B cell (primary cell): ENCODE measurements at regions not wholly inside any gene's neighbourhood (a gene's known extent, or its start where the extent isn't known, plus 50 kb on each side); places are given as distances from the start of the nearest gene placed in this dataset.

Experiments
- ATAC-seq: fragments of 200-7000 bp; cut with Tn5 transposase; one replicate; pipeline ENCODE4 v1.10.0; 2021; ENCODE audit warnings: low read depth, mild to moderate bottlenecking, moderate number of reproducible peaks, moderate library complexity
- CTCF ChIA-PET: fragments of 350-600 bp; sonication (Branson Sonifier 250); formaldehyde crosslinking; loops from one replicate; lab custom pipeline; 2021; ENCODE audit warnings: antibody characterized with exemption, inconsistent platforms; lab: Charles Lee
- POLR2A ChIA-PET: fragments of 350-600 bp; sonication (Branson Sonifier 250); formaldehyde crosslinking; loops from one replicate; lab custom pipeline; 2021; ENCODE audit warnings: antibody characterized with exemption; lab: Charles Lee
- DNase-seq: peaks from one replicate; pipeline ENCODE4 v3.0.0; 2013
- H2AFZ ChIP-seq: 2 replicates; pipeline ENCODE4 v1.6.1; 2012; ENCODE audit warnings: mild to moderate bottlenecking, low read depth, low read length; ENCODE audit not compliant: insufficient read depth, poor library complexity, severe bottlenecking
- H3K27ac ChIP-seq, 2 donors: 1 replicate in 1 of 2; 2 replicates in 1 of 2; pipeline ENCODE4 v1.5.1; 2012 to 2013; ENCODE audit warnings: low read length in 2 of 2, mild to moderate bottlenecking in 2 of 2, moderate library complexity in 1 of 2
- H3K27me3 ChIP-seq, 4 experiments: fragments of 200-600 bp in 1 of 4; sonication (generic) in 1 of 4; replicated peaks in 1 of 4; 1 replicate in 2 of 4; 2 replicates in 2 of 4; pipeline versions ENCODE4 v1.6.1 to v1.7.0; 2013 to 2016; ENCODE audit warnings: low read length in 3 of 4, mild to moderate bottlenecking in 2 of 4, mixed read lengths in 1 of 4, moderate library complexity in 1 of 4; ENCODE audit not compliant: insufficient read depth in 4 of 4, control insufficient read depth in 3 of 4; ENCODE audit errors: control extremely low read depth in 1 of 4
- H3K36me3 ChIP-seq, 2 experiments: replicated peaks in 1 of 2; 1 replicate in 1 of 2; 2 replicates in 1 of 2; pipeline versions ENCODE4 v1.6.1 to v1.7.1; 2013; ENCODE audit warnings: low read length in 1 of 2; ENCODE audit not compliant: insufficient read depth in 2 of 2, control insufficient read depth in 1 of 2; ENCODE audit errors: control extremely low read depth in 1 of 2, extremely low read depth in 1 of 2
- H3K4me1 ChIP-seq, 2 donors: fragments of 200-600 bp in 1 of 2; sonication (generic) in 1 of 2; 1 replicate in 1 of 2; 2 replicates in 1 of 2; pipeline versions ENCODE4 v1.5.1 to v1.6.1; 2013 to 2017; ENCODE audit warnings: low read length in 2 of 2; ENCODE audit not compliant: control insufficient read depth in 2 of 2, insufficient read depth in 2 of 2
- H3K4me2 ChIP-seq: replicated peaks from 2 replicates; pipeline ENCODE3; 2012; ENCODE audit warnings: mild to moderate bottlenecking, low read depth, low read length; ENCODE audit not compliant: poor library complexity, severe bottlenecking
- H3K4me3 ChIP-seq, 5 experiments: fragments of 200-600 bp in 1 of 5; sonication (generic) in 1 of 5; 1 replicate in 3 of 5; 2 replicates in 2 of 5; pipeline versions ENCODE4 v1.5.1 to v1.7.0; 2011 to 2016; ENCODE audit warnings: low read length in 4 of 5, mild to moderate bottlenecking in 4 of 5, low read depth in 2 of 5, control low read depth in 1 of 5, moderate library complexity in 1 of 5; ENCODE audit not compliant: insufficient read depth in 1 of 5; ENCODE audit errors: control extremely low read depth in 1 of 5, extremely low read depth in 1 of 5
- H3K79me2 ChIP-seq: fragments of 200-600 bp; sonication (generic); one replicate; pipeline ENCODE4 v1.6.0; 2016; ENCODE audit warnings: low read length; ENCODE audit not compliant: control insufficient read depth, insufficient read depth
- H3K9ac ChIP-seq: fragments of 200-600 bp; sonication (generic); 2 replicates; pipeline ENCODE4 v1.6.1; 2017; ENCODE audit warnings: mild to moderate bottlenecking, low read length, moderate library complexity
- H3K9me3 ChIP-seq, 3 donors: one replicate each; pipeline versions ENCODE4 v1.6.1 to v1.7.1; 2013; ENCODE audit warnings: low read length in 2 of 3; ENCODE audit not compliant: control insufficient read depth in 2 of 3, insufficient read depth in 1 of 3; ENCODE audit errors: control extremely low read depth in 1 of 3
- H4K20me1 ChIP-seq: 2 replicates; pipeline ENCODE4 v1.6.0; 2012; ENCODE audit warnings: mild to moderate bottlenecking, low read length; ENCODE audit not compliant: insufficient read depth, control insufficient read depth, poor library complexity, severe bottlenecking
- H3K27ac Mint-ChIP-seq: one replicate; pipeline ENCODE4 v1.8.0; 2021; ENCODE audit warnings: mixed read lengths
- H3K27me3 Mint-ChIP-seq: one replicate; pipeline ENCODE4 v1.8.0; 2021; ENCODE audit warnings: mixed read lengths
- H3K4me1 Mint-ChIP-seq: one replicate; pipeline ENCODE4 v1.8.0; 2021; ENCODE audit warnings: mixed read lengths
- H3K4me3 Mint-ChIP-seq: one replicate; pipeline ENCODE4 v1.8.0; 2021; ENCODE audit warnings: mixed read lengths
- H3K9me3 Mint-ChIP-seq: one replicate; pipeline ENCODE4 v1.8.0; 2022; ENCODE audit warnings: mixed read lengths; ENCODE audit not compliant: insufficient read depth
- CTCF ChIP-seq: fragments of 200-600 bp; IDR thresholded peaks from one replicate; pipeline ENCODE4 v1.8.0; 2022; ENCODE audit warnings: antibody characterized with exemption, mild to moderate bottlenecking
- EZH2 ChIP-seq: IDR thresholded peaks from 2 replicates; pipeline ENCODE4 v1.6.1; 2012; ENCODE audit warnings: borderline replicate concordance, low read depth, mild to moderate bottlenecking, moderate library complexity, low read length; ENCODE audit not compliant: insufficient read depth, poor library complexity, severe bottlenecking
- WGBS: methylation state at CpG from one replicate; pipeline ENCODE4 v1.1.5; 2013; ENCODE audit warnings: missing lambda C conversion rate; ENCODE audit not compliant: insufficient coverage; 5-methylcytosine and 5-hydroxymethylcytosine counted together
- intact Hi-C: fragments of 100-400 bp; cut with micrococcal nuclease; formaldehyde crosslinking; loops from one replicate; pipeline ENCODE4 v1.10.0; 2022

GRCh38 chr3:72320955-72321303 is 527.3 kb downstream of the SHQ1 start:
- ATAC-seq = no peak
- Histone ChIP-seq H3K9me3 (peaks cover 0 to 6% (median 0%) of the 10 kb centered on the region in 3 donors), H3K4me1 (no peaks in the 10 kb centered on the region), H3K79me2 (no peaks in the 10 kb centered on the region), H4K20me1 (no peaks in the 10 kb centered on the region), H3K36me3 (no peaks in the 10 kb centered on the region), H3K4me3 (no peak overlapping the region), H3K27me3 (no peaks in the 10 kb centered on the region), H3K9ac (no peak overlapping the region), H3K4me2 (no peak overlapping the region), H2AFZ (no peak overlapping the region), H3K27ac (no peak overlapping the region)
- H3K27me3 Mint-ChIP-seq = no peaks in the 10 kb centered on the region
- H3K4me3 Mint-ChIP-seq = no peak overlapping the region
- H3K4me1 Mint-ChIP-seq = no peaks in the 10 kb centered on the region
- no peak for DNase-seq
- ChIA-PET POLR2A (no interaction called here), CTCF (no interaction called here)
- no peak for TF ChIP-seq EZH2
- no peak for TF ChIP-seq CTCF
- H3K27ac Mint-ChIP-seq = no peak overlapping the region
- 94% methylated on average over 3 of the region's 3 CpGs for WGBS
- no peaks in the 10 kb centered on the region for H3K9me3 Mint-ChIP-seq
- intact Hi-C loops = no loop called here

DNA sequence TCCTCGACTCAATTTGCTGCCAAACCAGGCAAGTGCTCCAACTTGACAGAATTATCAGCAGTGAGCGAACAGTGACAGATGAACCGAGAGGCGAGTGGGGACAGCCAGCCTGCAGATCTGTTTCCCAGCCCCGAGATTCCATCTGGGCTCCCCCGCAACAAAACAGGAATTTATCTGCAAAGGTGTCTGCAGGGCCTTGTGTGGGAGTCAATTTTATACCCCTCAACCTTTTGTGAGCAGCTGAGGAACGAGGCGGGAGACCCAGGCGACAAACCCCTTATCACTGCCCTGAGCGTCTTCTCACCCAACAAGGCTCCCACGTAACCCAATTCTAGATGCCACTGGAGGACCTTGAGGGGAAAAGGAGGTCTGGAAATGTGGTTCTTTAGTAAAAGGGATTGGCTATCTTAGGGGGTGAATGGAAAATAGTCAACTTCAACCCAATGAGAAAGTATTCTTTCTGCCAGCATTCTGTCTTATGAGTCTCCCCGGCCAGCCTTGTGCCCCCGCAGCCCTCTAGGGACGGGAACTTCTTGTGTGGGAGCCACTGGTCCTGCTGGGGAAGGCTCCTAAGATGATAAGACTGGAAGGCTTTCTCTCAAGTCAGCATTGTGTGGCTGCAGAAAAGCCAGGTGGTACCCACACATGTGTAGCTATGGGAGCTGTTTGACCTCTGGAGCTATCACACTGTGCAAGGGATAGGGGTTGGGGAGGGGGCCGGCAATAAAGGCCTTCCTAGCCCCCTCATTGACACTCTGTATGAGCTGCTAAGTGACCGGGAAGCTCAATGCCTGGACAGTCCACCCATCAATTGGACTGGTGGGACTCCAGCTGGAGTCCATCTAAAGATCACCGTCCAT is 527.9 kb downstream of the SHQ1 start:
- no peaks in the 10 kb centered on the region for H3K36me3 ChIP-seq
- intact Hi-C loops = no loop called here
- ATAC-seq = no peak
- H3K27me3 ChIP-seq = no peaks in the 10 kb centered on the region
- H3K4me3 ChIP-seq = no peak overlapping the region
- Mint-ChIP-seq H3K4me3 (no peak overlapping the region), H3K27me3 (no peaks in the 10 kb centered on the region), H3K9me3 (no peaks in the 10 kb centered on the region), H3K4me1 (no peaks in the 10 kb centered on the region), H3K27ac (no peak overlapping the region)
- no peaks in the 10 kb centered on the region for H3K79me2 ChIP-seq
- no peak overlapping the region for H3K4me2 ChIP-seq
- WGBS = 96% methylated on average over 12 of the region's 17 CpGs
- CTCF ChIA-PET = no interaction called here
- no peak for TF ChIP-seq EZH2
- no peak for TF ChIP-seq CTCF
- no peak for DNase-seq
- H3K9ac ChIP-seq = no peak overlapping the region
- H3K4me1 ChIP-seq = no peaks in the 10 kb centered on the region
- POLR2A ChIA-PET = interaction anchor here (1.1 kb wide), 1 partner anchor 10 kb away, joined by 4 read pairs; no protein-coding TSS in a partner anchor
- no peak overlapping the region for H2AFZ ChIP-seq
- H3K9me3 ChIP-seq = peaks cover 0 to 6% (median 0%) of the 10 kb centered on the region in 3 donors
- no peaks in the 10 kb centered on the region for H4K20me1 ChIP-seq
- H3K27ac ChIP-seq = no peak overlapping the region
